GM13976 (cell line): ENCODE measurements at regions not wholly inside any gene's neighbourhood (a gene's known extent, or its start where the extent isn't known, plus 50 kb on each side); places are given as distances from the start of the nearest gene placed in this dataset.

Experiments
- DNase-seq: peaks from one replicate; pipeline ENCODE4 v3.0.0; 2012; ENCODE audit warnings: low spot score
- in situ Hi-C: fragments of 300-500 bp; cut with MboI; formaldehyde crosslinking; loops from one replicate; pipeline ENCODE4 v1.12.0; 2022; ENCODE audit warnings: low sequenced_read_pairs, mixed read lengths, inconsistent platforms; ENCODE audit not compliant: unreplicated experiment
- TF ChIP-seq, protein P1 (sequence below): IDR thresholded peaks from 2 replicates; pipeline ENCODE4 v1.5.1; 2012; ENCODE audit warnings: borderline replicate concordance, mild to moderate bottlenecking; ENCODE audit not compliant: insufficient read depth; ENCODE audit errors: extremely low read depth, missing control alignments, control extremely low read depth

DNA sequence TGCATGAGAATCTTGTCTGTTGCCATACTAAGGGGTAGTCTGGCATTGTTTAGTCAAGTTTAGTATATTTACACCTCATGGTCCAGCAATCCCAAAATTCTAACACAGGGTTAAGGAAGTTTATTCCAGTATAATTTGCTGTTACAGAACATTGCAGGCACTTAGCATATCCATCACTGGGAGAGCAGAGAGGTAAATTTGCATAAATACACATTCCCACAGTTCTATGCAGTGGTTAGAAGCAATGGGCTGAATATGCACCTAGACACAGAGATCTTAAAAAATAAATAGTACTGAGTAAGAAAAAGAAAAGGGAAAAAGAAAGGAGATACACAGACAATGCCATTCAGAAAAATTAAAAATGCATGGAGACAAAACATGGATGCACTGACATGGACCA is 692.3 kb upstream of the MEF2C start:
- no peak for DNase-seq
- TF ChIP-seq, protein P1, sequence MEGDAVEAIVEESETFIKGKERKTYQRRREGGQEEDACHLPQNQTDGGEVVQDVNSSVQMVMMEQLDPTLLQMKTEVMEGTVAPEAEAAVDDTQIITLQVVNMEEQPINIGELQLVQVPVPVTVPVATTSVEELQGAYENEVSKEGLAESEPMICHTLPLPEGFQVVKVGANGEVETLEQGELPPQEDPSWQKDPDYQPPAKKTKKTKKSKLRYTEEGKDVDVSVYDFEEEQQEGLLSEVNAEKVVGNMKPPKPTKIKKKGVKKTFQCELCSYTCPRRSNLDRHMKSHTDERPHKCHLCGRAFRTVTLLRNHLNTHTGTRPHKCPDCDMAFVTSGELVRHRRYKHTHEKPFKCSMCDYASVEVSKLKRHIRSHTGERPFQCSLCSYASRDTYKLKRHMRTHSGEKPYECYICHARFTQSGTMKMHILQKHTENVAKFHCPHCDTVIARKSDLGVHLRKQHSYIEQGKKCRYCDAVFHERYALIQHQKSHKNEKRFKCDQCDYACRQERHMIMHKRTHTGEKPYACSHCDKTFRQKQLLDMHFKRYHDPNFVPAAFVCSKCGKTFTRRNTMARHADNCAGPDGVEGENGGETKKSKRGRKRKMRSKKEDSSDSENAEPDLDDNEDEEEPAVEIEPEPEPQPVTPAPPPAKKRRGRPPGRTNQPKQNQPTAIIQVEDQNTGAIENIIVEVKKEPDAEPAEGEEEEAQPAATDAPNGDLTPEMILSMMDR: no peak
- in situ Hi-C loops: no loop called here

- in situ Hi-C loops: no loop called here
- TF ChIP-seq, protein P1: no peak
- no peak for DNase-seq
Measured at GRCh38 chr5:89573345-89573744, 690.4 kb upstream of the MEF2C start.

DNA sequence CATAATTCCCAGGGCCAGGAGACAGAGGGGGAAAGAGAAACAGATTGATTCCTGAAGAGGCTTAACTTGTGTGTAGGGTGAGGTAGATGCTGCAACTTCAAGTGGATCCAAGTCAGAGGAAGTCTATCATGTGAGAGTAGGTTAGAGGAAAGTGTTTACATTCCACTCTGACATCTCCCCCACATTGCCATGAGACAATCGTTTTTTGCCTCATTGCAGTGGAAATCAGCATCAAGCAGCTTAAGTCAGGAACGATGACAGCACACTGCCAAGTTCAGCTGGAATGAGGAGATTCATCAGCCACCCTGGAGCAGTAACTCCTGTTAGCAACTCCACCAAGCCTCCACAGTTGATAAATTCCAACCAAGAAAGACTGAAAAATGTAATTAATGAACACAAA is 689.7 kb upstream of the MEF2C start:
- TF ChIP-seq, protein P1: no peak
- in situ Hi-C loops: no loop called here
- DNase-seq: no peak

DNA sequence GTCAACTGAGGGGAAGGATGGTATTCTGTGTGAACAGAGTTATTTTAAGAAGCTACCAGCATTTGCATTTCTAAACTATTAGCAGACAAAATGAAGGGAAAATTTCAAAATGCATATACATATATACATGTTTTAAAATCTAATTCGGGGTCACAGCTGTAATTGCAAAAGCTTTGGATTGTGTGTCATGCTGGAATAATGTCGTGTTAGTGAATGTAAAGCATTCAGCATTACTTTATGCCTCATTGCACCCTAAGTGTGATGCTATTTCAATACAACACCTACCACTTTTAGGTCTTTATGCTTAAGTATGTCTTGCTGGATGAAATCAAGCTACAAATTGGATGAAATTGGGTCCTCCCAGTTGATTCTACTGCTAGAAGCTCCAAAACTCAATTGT is 687.6 kb upstream of the MEF2C start:
- no peak for DNase-seq
- in situ Hi-C loops: no loop called here
- TF ChIP-seq, protein P1: no peak

DNA sequence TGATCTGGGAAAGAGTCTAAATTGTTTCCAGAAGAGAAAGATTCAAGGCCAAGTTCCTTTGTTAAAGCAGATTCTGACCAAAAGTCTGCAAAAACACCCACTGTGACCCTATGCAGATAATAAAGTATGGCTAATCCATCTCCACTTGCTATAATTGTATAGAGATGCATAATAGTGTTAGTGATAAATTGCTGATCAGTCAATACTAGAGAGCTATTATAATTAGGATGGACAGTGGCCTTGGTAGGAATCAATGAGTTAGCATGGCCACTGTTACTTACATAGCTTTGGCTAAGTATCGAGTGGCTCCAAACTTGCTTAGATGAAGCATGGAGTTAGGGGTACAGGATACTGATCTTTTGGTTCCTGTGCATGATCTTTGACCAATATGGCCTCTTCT is 683.4 kb upstream of the MEF2C start:
- in situ Hi-C loops: no loop called here
- no peak for DNase-seq
- TF ChIP-seq, protein P1: no peak

DNA sequence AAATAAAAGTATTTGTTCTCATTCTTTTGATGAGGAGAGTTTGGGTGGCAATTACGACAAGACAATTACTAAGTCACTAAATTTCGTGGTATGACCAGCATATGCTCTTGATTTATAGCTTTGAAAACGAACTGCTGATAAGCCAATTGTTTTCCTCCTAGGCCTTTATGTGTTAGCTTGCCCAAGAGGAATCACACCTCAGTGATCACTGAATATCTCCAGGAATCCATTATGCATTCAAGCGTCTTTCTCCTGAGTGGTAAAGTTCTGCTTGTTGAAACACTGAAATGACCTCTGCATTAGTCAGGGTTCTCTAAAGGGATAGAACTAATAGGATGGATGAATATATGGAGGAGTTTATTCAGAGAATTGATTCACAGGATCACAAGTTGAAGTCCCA is 677.7 kb upstream of the MEF2C start:
- TF ChIP-seq, protein P1: no peak
- in situ Hi-C loops: no loop called here
- no peak for DNase-seq
